Activated naive CD8-positive, alpha-beta T cell treated with anti-CD3 and anti-CD28 coated beads, Interleukin-2, amount 10 ng/mL, durations not matched to agents 7 days and 5 days (primary cell): ENCODE measurements at regions not wholly inside any gene's neighbourhood (a gene's known extent, or its start where the extent isn't known, plus 50 kb on each side); places are given as distances from the start of the nearest gene placed in this dataset.

Experiments used
- ATAC-seq: fragments of 150-1000 bp; cut with Tn5 transposase; one replicate; pipeline ENCODE4 v1.10.0; 2021; ENCODE audit warnings: low read depth, moderate library complexity
- POLR2A ChIA-PET: fragments of 350-600 bp; sonication (Branson Sonifier 250); formaldehyde crosslinking; loops from one replicate; lab custom pipeline; 2021; ENCODE audit warnings: antibody characterized with exemption; lab: Charles Lee
- DNase-seq: peaks from one replicate; pipeline ENCODE4 v3.0.0; 2021
- H3K27ac Mint-ChIP-seq: one replicate; pipeline ENCODE4 v1.8.0; 2022; ENCODE audit warnings: mild to moderate bottlenecking, mixed read lengths
- H3K27me3 Mint-ChIP-seq: one replicate; pipeline ENCODE4 v1.8.0; 2022; ENCODE audit warnings: mild to moderate bottlenecking, moderate library complexity, mixed read lengths
- H3K36me3 Mint-ChIP-seq: one replicate; pipeline ENCODE4 v1.8.0; 2021; ENCODE audit warnings: mild to moderate bottlenecking, mixed read lengths
- H3K4me1 Mint-ChIP-seq: one replicate; pipeline ENCODE4 v1.8.0; 2021; ENCODE audit warnings: mixed read lengths
- H3K4me3 Mint-ChIP-seq: one replicate; pipeline ENCODE4 v1.8.0; 2022; ENCODE audit warnings: mild to moderate bottlenecking, moderate library complexity, mixed read lengths
- H3K9me3 Mint-ChIP-seq: one replicate; pipeline ENCODE4 v1.8.0; 2021; ENCODE audit warnings: mixed read lengths

GRCh38 chr3:182041668-182042291 lies 330.1 kb downstream of the SOX2 start:
- POLR2A ChIA-PET: no interaction called here
- ATAC-seq (no peak), DNase-seq (no peak)
- no peaks in the 10 kb centered on the region for H3K36me3 Mint-ChIP-seq
- H3K4me1 Mint-ChIP-seq: no peaks in the 10 kb centered on the region
- no peaks in the 10 kb centered on the region for H3K27me3 Mint-ChIP-seq
- no peak overlapping the region for H3K4me3 Mint-ChIP-seq
- no peak overlapping the region for H3K27ac Mint-ChIP-seq
- H3K9me3 Mint-ChIP-seq: peaks cover 4% of the 10 kb centered on the region

DNA sequence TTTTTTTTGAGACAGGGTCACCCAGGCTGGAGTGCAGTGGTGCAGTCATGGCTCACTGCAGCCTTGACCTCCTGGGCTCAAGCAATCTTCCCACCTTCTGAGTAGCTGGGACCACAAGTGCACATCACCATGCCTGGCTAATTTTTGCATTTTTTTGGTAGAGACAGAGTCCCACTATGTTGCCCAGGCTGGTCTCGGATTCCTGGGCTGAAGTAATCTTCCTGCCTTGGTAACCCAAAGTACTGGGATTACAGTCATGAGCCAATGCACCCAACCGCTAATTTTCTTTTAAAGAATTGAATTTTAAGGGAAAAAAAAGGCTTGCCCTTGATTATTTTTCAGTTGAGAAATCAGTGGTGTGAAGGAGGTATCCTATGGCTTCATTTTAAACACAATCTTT lies 334.0 kb downstream of the SOX2 start:
- H3K4me1 Mint-ChIP-seq: no peaks in the 10 kb centered on the region
- POLR2A ChIA-PET: no interaction called here
- H3K27me3 Mint-ChIP-seq: no peaks in the 10 kb centered on the region
- peaks cover 4% of the 10 kb centered on the region for H3K9me3 Mint-ChIP-seq
- H3K27ac Mint-ChIP-seq: no peak overlapping the region
- ATAC-seq (no peak), DNase-seq (no peak)
- H3K36me3 Mint-ChIP-seq: no peaks in the 10 kb centered on the region
- no peak overlapping the region for H3K4me3 Mint-ChIP-seq

- no peaks in the 10 kb centered on the region for H3K4me1 Mint-ChIP-seq
- H3K36me3 Mint-ChIP-seq: no peaks in the 10 kb centered on the region
- DNase-seq (no peak), ATAC-seq (no peak)
- peaks cover 4% of the 10 kb centered on the region for H3K9me3 Mint-ChIP-seq
- H3K4me3 Mint-ChIP-seq: no peak overlapping the region
- H3K27ac Mint-ChIP-seq: no peak overlapping the region
- POLR2A ChIA-PET: no interaction called here
- H3K27me3 Mint-ChIP-seq: no peaks in the 10 kb centered on the region
These were observed 334.5 kb downstream of the SOX2 start for GRCh38 chr3:182046166-182046764.

DNA sequence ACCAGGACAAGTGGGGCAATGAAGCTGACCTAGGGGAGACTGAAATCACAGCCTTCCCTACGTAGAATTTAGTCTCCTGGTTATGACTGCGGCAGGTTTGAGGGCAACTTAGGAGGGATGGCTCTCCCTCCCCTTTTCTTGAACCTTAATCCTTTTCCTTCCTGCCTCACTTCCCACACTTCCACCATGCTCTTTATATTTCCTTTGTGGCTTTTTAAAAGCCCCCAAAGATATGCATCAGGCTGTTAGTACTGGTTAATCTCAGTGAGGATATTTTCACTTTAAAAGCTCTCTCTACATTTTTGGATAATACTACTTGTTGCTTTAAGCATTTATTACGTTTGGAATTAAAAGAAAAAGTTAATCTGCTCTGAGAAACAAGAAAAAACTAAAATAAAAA lies 339.2 kb downstream of the SOX2 start:
- POLR2A ChIA-PET: no interaction called here
- Mint-ChIP-seq H3K27me3 (no peaks in the 10 kb centered on the region), H3K4me1 (no peaks in the 10 kb centered on the region), H3K9me3 (no peaks in the 10 kb centered on the region), H3K27ac (no peak overlapping the region), H3K4me3 (no peak overlapping the region), H3K36me3 (no peaks in the 10 kb centered on the region)
- ATAC-seq: no peak
- DNase-seq: no peak

- H3K4me1 Mint-ChIP-seq: no peaks in the 10 kb centered on the region
- H3K9me3 Mint-ChIP-seq: no peaks in the 10 kb centered on the region
- no peak for ATAC-seq
- no peaks in the 10 kb centered on the region for H3K27me3 Mint-ChIP-seq
- POLR2A ChIA-PET: no interaction called here
- no peaks in the 10 kb centered on the region for H3K36me3 Mint-ChIP-seq
- no peak overlapping the region for H3K4me3 Mint-ChIP-seq
- no peak overlapping the region for H3K27ac Mint-ChIP-seq
- DNase-seq: no peak
These were observed 340.6 kb downstream of the SOX2 start for GRCh38 chr3:182052332-182052731.

- no peak for DNase-seq
- H3K36me3 Mint-ChIP-seq: no peaks in the 10 kb centered on the region
- H3K9me3 Mint-ChIP-seq: no peaks in the 10 kb centered on the region
- no peak for ATAC-seq
- H3K4me3 Mint-ChIP-seq: no peak overlapping the region
- POLR2A ChIA-PET: no interaction called here
- no peaks in the 10 kb centered on the region for H3K27me3 Mint-ChIP-seq
- no peaks in the 10 kb centered on the region for H3K4me1 Mint-ChIP-seq
- H3K27ac Mint-ChIP-seq: no peak overlapping the region
These were observed 341.0 kb downstream of the SOX2 start for GRCh38 chr3:182052757-182053156.

GRCh38 chr3:182058488-182058887 lies 346.8 kb downstream of the SOX2 start:
- ATAC-seq (no peak), DNase-seq (no peak)
- Mint-ChIP-seq H3K27ac (no peak overlapping the region), H3K27me3 (no peaks in the 10 kb centered on the region), H3K9me3 (no peaks in the 10 kb centered on the region), H3K4me1 (no peaks in the 10 kb centered on the region), H3K36me3 (no peaks in the 10 kb centered on the region), H3K4me3 (no peak overlapping the region)
- POLR2A ChIA-PET: no interaction called here

GRCh38 chr3:182063742-182064141 lies 352.0 kb downstream of the SOX2 start:
- H3K36me3 Mint-ChIP-seq: no peaks in the 10 kb centered on the region
- ATAC-seq (no peak), DNase-seq (no peak)
- no peak overlapping the region for H3K4me3 Mint-ChIP-seq
- no peak overlapping the region for H3K27ac Mint-ChIP-seq
- H3K9me3 Mint-ChIP-seq: no peaks in the 10 kb centered on the region
- H3K4me1 Mint-ChIP-seq: no peaks in the 10 kb centered on the region
- POLR2A ChIA-PET: no interaction called here
- H3K27me3 Mint-ChIP-seq: no peaks in the 10 kb centered on the region

DNA sequence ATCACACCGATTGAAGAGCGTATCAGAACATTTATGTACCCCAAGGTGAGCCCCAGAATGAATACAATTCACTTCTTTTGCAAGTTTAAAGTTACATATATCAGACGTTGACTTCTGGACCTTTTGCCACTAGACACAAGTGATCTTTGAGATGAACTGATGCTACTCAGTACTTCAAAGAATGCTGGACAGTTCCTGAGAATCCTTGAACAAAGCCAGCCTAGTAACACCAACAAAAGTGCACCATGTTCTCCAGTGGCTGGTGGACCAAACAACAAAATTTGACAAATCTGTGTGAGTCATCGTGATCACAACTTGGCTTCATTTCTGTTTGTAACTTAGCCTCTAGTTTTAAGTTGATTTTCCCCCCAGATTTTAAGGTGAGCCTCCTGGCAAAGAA lies 355.7 kb downstream of the SOX2 start:
- no peaks in the 10 kb centered on the region for H3K9me3 Mint-ChIP-seq
- DNase-seq (no peak), ATAC-seq (no peak)
- H3K4me3 Mint-ChIP-seq: no peak overlapping the region
- H3K27ac Mint-ChIP-seq: no peak overlapping the region
- POLR2A ChIA-PET: no interaction called here
- H3K4me1 Mint-ChIP-seq: no peaks in the 10 kb centered on the region
- H3K27me3 Mint-ChIP-seq: no peaks in the 10 kb centered on the region
- H3K36me3 Mint-ChIP-seq: no peaks in the 10 kb centered on the region

DNA sequence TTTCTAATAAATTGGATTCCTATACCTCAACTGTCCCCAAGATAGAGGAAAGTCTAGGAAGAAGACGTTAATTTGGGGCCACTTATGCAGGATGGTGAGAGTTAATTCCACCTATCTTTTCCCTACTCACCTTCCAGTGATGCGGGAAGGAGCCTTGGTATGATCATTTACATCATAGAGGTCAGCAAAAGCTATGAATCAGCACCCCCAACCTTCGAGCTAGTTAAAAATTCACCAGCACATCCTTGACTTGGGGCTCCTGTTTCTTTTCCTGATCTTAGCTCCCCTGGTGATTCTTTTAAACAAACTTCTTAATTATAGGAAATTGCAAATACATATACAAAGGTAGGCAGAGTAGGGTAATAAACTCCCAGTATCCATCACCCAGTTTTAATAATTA lies 366.6 kb downstream of the SOX2 start:
- Mint-ChIP-seq H3K9me3 (no peaks in the 10 kb centered on the region), H3K36me3 (no peaks in the 10 kb centered on the region), H3K4me1 (no peaks in the 10 kb centered on the region), H3K27me3 (no peaks in the 10 kb centered on the region), H3K4me3 (no peak overlapping the region), H3K27ac (no peak overlapping the region)
- DNase-seq: no peak
- POLR2A ChIA-PET: no interaction called here
- ATAC-seq: no peak

GRCh38 chr3:182078929-182079328 lies 367.2 kb downstream of the SOX2 start:
- no peak overlapping the region for H3K4me3 Mint-ChIP-seq
- POLR2A ChIA-PET: no interaction called here

GRCh38 chr3:182081096-182081495 lies 369.4 kb downstream of the SOX2 start:
- ATAC-seq: no peak
- Mint-ChIP-seq H3K36me3 (no peaks in the 10 kb centered on the region), H3K4me1 (no peaks in the 10 kb centered on the region), H3K9me3 (no peaks in the 10 kb centered on the region), H3K27me3 (no peaks in the 10 kb centered on the region), H3K27ac (no peak overlapping the region), H3K4me3 (no peak overlapping the region)
- DNase-seq: no peak
- POLR2A ChIA-PET: no interaction called here

More at GRCh38 chr3:182078929-182079328, 367.2 kb downstream of the SOX2 start:
- Mint-ChIP-seq H3K9me3 (no peaks in the 10 kb centered on the region), H3K27ac (no peak overlapping the region), H3K4me1 (no peaks in the 10 kb centered on the region), H3K36me3 (no peaks in the 10 kb centered on the region), H3K27me3 (no peaks in the 10 kb centered on the region)
- ATAC-seq (no peak), DNase-seq (no peak)

GRCh38 chr3:182083112-182083511 lies 371.4 kb downstream of the SOX2 start:
- Mint-ChIP-seq H3K27me3 (no peaks in the 10 kb centered on the region), H3K27ac (no peak overlapping the region), H3K4me1 (no peaks in the 10 kb centered on the region), H3K4me3 (no peak overlapping the region), H3K9me3 (no peaks in the 10 kb centered on the region), H3K36me3 (no peaks in the 10 kb centered on the region)
- DNase-seq: no peak
- ATAC-seq: no peak
- POLR2A ChIA-PET: no interaction called here

- POLR2A ChIA-PET: no interaction called here
- ATAC-seq (no peak), DNase-seq (no peak)
- H3K27me3 Mint-ChIP-seq: no peaks in the 10 kb centered on the region
- H3K4me3 Mint-ChIP-seq: no peak overlapping the region
- no peak overlapping the region for H3K27ac Mint-ChIP-seq
- H3K9me3 Mint-ChIP-seq: peaks cover 2% of the 10 kb centered on the region
- H3K36me3 Mint-ChIP-seq: no peaks in the 10 kb centered on the region
- no peaks in the 10 kb centered on the region for H3K4me1 Mint-ChIP-seq
These were observed 381.0 kb downstream of the SOX2 start for GRCh38 chr3:182092662-182093262.
